SH-SY5Y (cell line): ENCODE measurements at regions not wholly inside any gene's neighbourhood (a gene's known extent, or its start where the extent isn't known, plus 50 kb on each side); places are given as distances from the start of the nearest gene placed in this dataset.

Experiments
- GATA2 ChIP-seq: IDR thresholded peaks from 2 replicates; pipeline ENCODE4 v1.6.1; 2011; ENCODE audit warnings: mild to moderate bottlenecking, low read depth, low read length
- GATA3 ChIP-seq: IDR thresholded peaks from 2 replicates; pipeline ENCODE4 v1.6.1; 2011; ENCODE audit warnings: low read depth, mild to moderate bottlenecking, low read length, moderate library complexity

- TF ChIP-seq GATA2 (no peak), GATA3 (no peak)
Observed at GRCh38 chr1:55448261-55448660, 233.1 kb upstream of the USP24 start.
